Activated CD4-positive, alpha-beta T cell treated with anti-CD3 and anti-CD28 coated beads, Interleukin-2, amount 50 U/mL, for 1 hour (primary cell): ENCODE measurements at regions not wholly inside any gene's neighbourhood (a gene's known extent, or its start where the extent isn't known, plus 50 kb on each side); places are given as distances from the start of the nearest gene placed in this dataset.

Experiments
- DNase-seq: peaks from one replicate; pipeline ENCODE4 v3.0.0-alpha.2; 2020

DNA sequence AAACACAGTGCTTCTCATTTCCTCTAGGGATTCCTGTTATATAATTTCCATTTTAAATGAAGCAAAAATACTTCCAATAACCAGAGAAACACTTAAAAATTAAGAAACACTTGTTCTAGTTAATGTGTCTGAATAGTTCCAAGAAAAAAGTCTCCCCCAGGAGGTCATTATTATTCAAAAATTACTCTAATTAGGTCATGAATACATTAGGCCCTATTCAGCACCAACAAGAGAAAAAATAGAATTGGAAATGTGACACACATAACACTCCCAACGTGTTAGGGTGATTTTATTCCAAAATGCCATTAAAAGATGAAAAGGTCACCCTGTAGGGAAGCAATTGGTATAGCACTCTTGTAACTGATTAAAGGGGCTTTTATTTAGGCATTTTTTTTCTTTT lies 382.1 kb downstream of the TUSC7 start:
- DNase-seq: no peak

DNA sequence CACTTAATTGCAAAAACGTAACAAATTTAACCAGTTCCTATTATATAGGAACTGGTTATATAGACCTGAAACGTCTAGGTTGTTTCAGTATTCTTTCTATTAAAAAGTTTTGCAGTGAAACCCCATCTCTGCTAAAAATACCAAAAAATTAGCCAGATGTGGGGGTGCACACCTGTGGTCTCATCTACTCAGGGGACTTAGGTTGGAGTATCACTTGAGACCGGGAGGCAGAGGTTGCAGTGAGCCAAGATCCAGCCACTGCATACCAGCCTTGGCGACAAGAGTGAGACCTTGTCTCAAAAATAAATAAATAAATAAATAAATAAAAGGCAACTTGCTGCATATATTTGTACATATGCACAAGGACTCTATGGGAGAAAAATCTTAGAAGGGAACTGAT lies 387.0 kb downstream of the TUSC7 start:
- no peak for DNase-seq

DNA sequence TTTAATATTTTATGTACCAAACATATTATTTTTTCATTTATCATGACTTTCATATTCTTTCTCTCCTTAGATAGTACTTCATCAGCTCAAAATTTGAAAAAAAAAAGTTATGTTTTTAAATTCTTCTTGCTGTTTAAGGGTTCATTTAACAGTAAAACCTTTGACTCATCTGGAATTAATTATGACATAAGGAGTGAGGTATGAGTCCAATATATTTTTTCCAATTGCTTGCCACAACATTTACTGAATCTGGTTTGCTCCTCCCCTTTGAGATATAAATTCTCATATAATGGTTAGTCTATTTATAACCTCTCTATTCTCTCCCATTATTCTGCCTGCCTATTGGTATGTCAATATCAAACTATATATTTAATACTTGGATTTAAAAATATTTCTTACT lies 387.8 kb downstream of the TUSC7 start:
- no peak for DNase-seq

DNA sequence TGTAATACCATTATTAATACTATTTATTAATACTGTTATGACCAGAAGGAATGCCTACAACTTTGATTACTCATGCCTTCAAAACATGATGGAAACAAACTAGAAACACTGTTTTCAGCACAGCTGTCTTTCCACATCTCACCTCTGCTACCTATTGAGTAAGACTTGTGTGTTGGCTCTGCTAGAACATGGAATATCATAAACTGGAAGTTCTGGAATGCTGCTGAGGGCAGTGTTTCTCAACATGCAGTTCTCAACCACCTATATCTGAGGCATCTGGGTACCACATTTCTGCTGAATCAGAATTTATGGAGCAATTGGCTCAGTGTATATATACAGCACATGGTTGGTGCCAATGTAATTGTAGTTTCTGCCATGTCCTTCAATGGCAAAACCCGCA lies 392.1 kb downstream of the TUSC7 start:
- DNase-seq: no peak

DNA sequence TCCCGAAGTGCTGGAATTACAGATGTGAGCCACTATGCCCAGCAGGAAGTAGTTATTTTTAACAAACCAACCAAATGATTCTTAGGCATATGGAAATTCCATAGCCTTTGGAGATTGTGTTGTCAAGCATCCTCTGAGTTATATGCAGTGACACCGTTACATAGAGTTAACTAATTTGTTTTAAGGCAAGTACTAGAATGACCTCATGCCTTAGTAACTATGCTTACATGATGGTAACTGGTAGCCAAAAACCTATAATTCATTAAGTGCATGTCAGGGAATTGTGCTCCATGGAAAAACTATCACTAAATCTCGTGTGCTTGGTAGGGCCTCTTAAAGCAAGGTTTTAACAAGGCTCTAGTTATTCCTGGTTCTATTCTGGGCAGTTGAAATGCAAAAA lies 392.8 kb downstream of the TUSC7 start:
- DNase-seq: no peak

DNA sequence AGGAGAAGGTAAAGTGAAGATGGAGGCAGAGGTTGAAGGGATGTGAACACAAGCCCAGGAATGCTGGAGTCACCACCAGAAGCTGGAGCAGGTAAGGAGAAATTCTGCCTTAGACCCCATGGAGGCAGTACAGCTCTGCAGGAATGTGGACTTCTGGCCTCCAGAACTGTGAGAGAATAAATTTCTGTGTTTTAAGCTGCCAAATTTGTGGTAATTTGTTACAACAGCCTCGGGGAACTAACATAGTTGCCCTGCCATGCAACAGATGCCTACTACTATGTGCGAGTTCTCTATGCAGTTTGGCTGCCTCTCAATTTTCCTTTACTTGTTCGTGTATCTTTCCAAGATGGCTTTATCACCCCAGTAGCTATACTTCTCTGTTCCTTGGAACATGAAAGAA lies 394.1 kb downstream of the TUSC7 start:
- DNase-seq: no peak

DNA sequence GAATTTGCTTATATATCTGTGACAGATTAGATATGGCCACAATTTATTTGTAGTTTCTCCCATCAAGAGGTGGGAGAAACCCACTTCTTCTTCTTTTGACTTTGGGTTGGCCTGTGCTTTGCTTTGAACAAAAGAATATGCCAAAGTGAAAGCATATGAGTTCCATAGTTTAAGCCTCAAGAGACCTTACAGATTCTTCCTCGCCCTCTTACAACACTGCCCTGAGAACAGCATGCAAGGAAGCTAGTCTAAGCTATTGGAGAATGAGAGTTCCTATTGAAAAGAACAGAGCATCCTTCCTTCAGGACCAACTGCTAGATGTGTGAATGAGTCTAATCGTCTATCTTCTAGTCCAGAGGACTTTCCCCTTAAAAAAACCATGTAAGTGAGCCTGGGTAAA lies 394.8 kb downstream of the TUSC7 start:
- no peak for DNase-seq

DNA sequence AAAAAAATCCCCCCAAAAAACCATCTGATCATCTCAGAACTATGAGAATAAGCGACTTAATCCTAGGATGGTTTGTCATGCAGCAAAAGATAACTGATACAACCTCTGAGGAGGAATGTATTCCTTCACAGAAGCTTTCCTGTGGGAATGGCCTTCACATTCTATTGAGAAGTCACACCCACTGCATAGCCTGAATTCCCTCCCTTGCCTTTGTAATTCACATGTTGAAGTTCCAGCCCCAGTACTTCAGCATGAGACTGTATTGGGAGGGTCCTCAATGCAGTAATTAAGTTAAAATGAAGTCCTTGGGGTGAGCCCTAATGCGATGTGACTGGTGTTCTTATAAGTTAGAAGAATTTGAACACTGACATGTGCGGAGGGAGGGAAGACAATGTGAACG lies 395.2 kb downstream of the TUSC7 start:
- no peak for DNase-seq

DNA sequence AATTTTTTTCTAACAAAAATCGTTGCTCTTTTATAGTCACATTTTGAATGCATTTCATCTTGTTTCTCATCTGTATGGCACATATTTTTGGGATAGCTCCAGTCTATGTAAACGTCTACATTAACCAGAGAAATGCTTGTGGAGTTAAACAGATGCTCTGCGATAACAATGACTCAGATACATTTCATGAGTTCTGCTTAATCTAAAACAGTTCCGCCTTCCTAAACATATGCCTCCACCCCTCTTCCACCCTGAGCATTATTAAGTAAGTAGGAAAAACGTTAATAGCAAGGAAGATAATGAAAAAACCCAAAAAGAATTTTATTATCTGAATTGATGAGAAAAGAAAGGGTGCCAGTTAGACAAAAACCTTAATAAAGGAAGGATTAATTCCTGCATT lies 396.1 kb downstream of the TUSC7 start:
- no peak for DNase-seq

DNA sequence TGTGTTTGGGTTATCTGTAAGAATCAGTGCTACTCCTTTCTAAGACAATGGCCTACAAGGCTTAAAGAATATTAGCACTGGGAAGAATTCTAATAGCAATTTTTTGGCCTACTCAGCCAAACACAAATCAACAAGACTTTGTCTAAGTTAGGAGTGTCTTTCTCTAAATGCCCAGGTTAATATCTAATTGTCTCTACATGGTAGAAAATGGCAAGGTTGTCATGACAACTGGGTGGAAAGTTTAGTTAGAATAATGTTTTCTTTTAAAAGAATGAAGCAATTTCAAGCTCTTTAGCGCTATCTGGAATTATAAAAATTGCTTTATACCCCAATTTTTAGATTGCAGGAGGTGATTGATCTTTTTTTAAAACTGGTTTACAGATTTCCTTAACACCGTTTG lies 396.8 kb downstream of the TUSC7 start:
- no peak for DNase-seq

DNA sequence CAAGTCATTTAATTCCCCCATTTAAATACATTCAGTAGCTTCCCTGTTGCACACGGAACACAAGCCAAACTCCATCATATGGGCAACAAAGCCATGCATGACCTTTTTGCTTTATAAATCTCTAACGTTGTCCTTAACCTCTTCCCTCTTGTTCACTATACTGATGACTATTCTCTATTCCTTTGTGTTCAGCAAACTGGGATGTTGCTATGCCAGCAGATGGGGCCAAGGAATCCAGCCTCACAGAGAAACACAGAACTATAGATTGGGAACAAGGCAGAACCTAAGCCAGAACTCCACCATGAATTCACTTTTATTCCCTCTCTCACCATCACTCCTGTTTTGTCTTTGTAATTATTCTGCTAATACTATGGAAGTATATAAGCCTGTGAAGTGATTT lies 398.4 kb downstream of the TUSC7 start:
- DNase-seq: no peak

DNA sequence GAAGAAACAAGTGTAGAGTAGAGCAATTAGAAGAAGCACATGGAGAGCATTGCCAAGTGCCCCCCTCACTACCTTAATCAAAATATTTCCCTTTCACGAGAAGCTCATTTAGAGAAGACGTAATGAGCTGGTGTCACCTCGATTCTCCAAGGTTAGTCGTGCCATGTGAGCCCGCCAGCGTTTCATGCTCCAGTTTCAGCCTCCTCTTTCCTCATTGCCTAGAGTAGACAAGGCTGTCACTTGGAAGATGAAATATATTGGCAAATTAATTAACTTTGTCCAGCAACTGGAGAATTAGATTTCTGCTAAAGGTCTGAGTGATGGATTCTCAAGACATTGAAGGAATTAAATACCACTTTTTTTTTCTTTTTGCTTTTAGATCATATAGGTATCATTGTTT lies 399.6 kb downstream of the TUSC7 start:
- DNase-seq: no peak

DNA sequence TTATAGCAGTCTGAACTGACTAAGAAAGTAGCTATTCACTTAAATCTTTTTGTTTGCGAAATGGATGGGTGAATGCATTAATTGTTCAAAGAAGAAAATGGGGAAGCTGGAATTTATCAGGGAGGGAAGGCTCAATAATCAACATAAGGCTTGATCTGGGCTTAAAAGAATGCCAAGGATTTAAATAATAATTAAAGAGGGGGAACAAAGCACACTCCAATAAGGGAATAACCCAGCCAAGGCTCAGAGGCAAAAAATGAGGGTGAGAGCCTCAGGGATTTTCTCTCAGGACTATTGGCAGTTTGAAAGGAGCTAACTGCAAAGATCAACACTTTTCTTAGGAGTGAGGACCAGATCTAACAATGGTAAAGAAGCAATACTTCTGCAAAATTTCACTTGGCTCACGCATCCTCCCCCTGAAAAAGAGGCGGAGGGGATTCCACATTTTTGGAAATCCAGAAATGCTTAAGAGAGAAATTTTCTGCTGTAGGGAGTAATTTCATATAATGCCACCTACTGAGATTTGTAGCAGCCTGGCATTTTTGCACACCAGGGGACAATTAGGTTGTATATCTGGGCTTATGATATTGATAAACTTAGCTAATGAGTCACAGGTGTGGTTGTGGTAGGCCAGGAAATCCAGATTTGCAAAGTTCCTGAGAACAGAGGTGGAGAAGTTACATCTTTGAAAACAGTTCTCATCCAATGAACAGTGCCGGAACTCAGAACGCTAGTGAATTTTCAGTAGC lies 405.1 kb downstream of the TUSC7 start:
- DNase-seq: no peak

DNA sequence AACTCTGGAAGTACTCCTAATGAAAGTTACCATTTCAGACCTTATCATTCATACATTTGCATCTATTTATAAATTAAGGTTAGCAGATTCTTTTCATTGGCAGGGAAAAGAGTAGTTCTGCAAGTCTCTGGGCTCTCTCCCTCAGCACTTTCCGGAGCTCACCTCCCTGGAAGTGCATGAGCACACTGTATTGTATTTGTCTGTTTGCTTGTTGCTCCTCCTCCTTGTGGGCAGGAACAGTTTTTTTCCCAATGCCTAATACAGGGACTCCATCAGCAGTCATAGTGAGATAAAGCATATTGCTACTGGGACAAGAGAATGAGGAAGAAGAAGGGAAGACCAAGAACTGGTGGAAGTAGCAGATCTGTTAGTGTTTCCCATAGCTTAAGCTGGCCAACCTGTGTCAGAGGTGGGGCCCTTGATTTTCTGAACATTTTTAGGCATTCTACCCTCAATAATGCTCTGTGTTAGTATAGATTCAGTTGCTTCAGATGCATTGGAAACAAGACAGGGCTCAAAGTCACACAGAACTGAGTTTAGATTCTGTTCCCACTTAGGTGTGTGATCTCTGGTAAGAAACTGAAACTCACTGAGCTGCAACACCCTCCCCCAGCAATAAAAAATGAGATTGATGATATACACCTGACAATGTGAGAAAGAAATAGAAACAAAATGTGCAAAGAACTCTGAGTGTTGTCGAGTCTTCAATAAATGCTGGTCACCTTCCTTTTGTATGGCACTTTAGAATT lies 407.8 kb downstream of the TUSC7 start:
- DNase-seq: no peak

DNA sequence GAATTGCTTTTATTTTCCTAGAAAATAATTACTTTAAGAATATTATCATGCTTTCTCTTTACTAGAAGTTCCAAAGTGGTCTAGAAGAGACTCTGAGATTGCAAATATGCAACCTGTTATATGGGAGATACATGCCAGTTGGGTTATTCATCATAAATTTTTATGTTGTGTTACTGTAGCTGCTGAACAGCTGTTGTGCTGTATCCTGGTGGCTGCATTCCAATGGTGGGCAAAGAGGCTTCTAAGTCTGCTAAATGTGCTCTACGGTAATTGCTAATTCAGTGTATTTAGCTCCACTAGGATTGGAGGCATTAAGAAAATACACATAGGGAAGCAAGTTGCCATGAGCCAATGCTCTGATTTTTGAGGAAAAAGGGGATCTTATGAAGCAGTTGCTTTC lies 409.0 kb downstream of the TUSC7 start:
- DNase-seq: no peak

DNA sequence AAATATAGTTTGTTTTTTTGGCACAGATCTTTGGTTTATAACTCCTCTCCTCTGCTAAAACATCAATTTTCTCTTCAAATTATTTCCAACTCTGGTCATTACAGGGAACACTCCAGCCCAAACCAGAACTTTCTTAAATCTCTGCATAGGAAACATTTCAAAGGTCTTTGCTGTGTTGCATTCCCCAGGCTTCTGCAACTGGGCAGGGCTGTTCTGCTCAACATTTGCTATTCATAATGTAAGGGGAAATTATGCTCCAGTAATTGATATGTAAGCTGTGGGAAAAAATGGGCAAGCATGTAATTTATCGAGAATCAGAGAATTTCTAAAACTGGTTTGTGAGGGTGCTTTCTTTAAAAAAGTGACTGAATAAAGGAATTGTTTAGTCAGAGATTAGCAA lies 410.4 kb downstream of the TUSC7 start:
- no peak for DNase-seq

DNA sequence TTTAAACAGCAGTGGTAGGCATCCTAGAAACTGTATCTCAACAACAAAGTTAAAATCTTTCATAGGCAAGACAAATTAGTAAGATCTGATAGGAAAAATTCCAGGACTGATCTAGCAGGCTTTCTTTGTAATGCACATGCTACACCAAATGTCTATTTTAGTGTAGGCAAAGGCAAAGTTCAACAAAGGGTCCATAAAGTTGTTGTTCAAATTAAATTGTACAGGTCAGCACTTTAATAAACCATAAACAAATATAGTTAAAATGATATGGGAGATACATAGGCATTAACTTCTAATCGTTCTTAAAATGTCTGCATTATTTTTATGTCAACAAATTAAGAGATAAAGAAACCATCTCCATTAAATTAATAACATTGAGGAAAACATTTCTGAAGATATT lies 413.0 kb downstream of the TUSC7 start:
- no peak for DNase-seq

DNA sequence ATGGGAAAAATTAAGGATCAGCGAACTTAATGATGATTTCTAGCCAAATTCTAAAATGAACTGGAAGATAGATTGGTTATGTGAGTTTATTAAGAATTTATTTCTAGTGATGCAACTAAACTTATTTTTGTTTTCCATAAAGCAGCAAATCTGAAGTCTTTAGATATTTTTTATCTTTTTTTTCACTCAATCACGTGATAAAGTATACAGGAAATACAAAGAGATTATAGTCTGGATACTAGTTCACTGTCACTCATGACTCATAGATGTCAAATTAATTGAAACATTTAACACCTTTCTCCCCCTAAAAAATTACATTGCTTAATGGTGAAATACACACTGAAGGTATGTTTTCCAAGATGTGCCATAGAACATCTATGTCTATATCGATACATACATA lies 416.9 kb downstream of the TUSC7 start:
- DNase-seq: no peak

DNA sequence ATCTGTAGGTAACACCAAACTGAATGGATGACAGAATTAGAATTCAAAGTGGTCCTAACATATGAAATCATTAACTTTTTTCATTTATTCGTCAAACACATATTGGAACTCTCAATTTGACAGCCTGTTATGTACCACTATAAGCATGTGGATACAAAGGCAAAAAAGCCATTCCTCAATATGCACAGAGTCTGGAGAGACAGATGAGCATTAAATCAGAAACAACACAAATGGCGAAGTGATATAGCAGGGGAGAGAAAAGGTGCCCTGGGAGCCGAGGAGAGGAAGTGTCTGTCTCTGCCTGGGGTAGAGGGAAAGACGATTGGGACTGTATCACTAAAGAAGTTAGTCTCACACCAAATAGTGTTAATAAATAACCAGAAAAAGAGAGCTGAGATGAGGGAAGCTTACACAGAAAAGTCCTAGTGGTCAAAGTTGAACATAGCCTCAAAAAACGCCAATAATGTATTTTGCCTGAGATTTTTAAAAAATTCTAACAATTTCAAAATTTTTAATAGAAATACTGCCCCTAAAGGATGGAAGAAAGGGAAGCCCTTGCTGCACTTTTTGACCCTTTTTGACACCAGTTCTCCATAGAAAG lies 417.5 kb downstream of the TUSC7 start:
- no peak for DNase-seq

DNA sequence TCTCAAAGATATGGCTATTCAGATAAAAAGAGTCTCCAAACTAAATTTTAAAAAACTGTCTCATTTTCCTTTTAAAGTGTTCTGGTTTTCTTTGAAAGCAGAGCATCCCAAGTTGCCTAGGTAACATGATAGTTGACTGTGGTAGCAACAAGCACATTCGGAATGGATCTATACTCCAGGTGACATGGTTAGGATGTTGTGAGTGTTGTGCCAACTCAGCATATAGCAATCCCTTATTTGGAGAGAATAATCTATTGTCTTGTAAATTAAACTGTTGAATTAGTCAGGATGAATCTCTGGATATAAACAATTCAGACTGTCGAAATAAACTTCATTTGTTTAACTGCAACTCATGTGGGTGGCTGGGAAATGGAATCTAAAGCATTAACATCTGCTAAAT lies 418.6 kb downstream of the TUSC7 start:
- DNase-seq: no peak

DNA sequence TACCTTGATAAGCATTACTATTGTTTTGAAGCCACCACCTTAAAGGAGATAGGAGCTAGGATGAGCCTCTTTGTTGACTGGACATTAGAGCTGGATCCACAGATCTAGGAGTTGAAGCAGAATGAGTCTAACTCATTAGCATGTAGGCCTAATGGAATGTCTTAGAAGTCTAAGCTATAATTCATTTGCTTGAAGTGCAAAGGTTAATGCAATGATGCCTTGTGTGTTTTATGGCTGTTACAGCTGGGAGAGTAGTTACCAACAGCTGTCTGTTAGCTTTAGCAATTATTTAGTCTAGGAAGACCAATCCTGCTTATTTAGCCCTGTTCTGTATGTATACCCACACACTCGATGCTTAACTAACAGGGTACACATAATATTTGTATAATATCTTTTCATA lies 419.3 kb downstream of the TUSC7 start:
- DNase-seq: no peak

DNA sequence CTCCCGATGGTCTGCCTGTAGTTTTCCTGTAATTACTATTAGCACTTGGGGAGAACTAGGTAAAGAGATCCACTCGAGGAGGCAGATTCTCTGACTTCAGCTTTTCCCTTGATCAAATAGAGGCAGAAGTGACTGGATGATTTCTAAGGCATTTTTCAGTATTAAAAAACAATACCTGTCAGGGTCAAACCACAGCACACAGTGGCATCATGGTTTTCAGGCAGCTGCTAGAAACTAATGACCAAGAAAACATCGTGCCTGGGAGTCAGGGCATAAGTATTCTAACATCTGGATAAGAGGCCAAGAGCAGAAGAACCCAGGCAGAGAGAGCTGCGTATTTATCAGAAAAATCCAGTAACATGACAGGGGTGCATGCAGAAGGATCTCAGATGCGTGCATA lies 419.9 kb downstream of the TUSC7 start:
- no peak for DNase-seq

DNA sequence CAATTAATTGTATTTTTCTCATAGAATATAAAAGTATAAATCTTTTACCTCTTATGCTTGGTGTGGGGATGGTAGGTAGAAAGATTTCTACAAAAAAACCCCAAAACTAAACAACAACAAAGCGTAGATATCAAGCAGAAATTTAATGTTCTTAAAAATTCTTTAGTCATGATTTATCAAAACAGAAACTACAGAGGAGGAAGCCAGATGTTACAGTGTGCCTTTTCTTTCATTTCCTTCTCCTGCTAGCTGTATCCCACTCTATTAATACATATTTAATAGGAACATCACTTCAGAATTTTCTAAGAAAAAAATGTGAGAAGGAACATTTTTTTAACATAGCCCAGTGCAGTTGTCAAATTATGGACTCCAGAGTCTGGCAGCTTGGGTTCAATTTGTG lies 420.6 kb downstream of the TUSC7 start:
- DNase-seq: no peak

DNA sequence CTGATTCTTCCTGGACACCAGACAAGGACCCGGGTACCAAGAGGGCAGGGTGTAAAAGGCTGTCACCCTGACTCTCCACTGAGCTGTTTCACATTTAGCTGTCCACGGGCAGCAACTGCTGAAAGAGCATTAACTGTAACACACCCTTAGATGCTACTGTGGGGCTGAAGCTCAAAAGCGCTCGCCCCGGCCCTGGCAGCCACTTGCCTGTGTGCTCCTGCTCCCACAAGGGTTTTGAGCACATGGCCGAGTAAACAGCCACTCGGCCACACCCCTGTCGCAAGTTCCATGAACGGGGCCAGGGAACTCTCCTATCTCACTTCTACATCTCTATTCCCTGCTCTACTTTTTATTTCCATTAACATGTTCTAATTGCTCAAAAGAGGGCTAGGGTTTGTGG lies 421.7 kb downstream of the TUSC7 start:
- DNase-seq: no peak

DNA sequence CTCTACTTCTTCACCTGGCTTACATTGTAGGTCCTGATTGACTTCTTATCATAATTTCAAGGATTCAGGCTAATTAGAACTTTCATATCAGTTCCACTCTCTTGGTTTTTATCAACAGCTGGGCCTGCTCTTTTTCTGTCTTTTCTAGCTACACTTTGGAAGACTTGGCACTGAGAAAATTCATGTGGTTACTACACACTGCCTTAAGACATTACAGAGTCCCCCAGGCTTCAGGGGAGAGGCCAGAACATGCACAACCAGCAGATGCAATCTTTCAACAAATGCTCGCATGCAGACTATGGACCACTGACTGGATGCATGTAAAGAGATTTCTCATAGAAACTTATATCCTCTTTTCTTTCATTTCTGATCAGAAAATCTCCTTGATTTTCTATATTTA lies 423.5 kb downstream of the TUSC7 start:
- no peak for DNase-seq
